AG04450 (cell line): ENCODE measurements at regions not wholly inside any gene's neighbourhood (a gene's known extent, or its start where the extent isn't known, plus 50 kb on each side); places are given as distances from the start of the nearest gene placed in this dataset.

Experiments used
- CTCF ChIA-PET: fragments of 300-600, 350-600 bp; formaldehyde crosslinking; extraction: SDS; loops from one replicate; lab custom pipeline; 2022; ENCODE audit warnings: antibody characterized with exemption, inconsistent platforms; lab: Charles Lee
- POLR2A ChIA-PET: fragments of 350-600 bp; formaldehyde crosslinking; extraction: SDS; loops from one replicate; lab custom pipeline; 2021; ENCODE audit warnings: antibody characterized with exemption, inconsistent platforms; lab: Yijun Ruan, JAX
- DNase-seq: peaks from one replicate; pipeline ENCODE4 v3.0.0-alpha.2; 2011; ENCODE audit warnings: low read depth, low spot score
- H3K27ac ChIP-seq: one replicate; pipeline ENCODE4 v1.5.1; 2012; ENCODE audit warnings: low read depth, low read length, control low read depth
- H3K27me3 ChIP-seq: one replicate; pipeline ENCODE4 v1.6.0; 2012; ENCODE audit warnings: low read length; ENCODE audit not compliant: control insufficient read depth, insufficient read depth
- H3K4me3 ChIP-seq: 2 replicates; pipeline ENCODE4 v1.5.1; 2011; ENCODE audit warnings: mild to moderate bottlenecking, low read depth, low read length, control low read depth
- H3K9me3 ChIP-seq: 2 replicates; pipeline ENCODE4 v1.5.1; 2012; ENCODE audit warnings: low read length; ENCODE audit not compliant: control insufficient read depth, insufficient read depth
- TF ChIP-seq, protein P1 (sequence below): IDR thresholded peaks from 2 replicates; pipeline ENCODE4 v1.5.1; 2011; ENCODE audit warnings: low read depth, low read length, control low read depth, inconsistent platforms

DNA sequence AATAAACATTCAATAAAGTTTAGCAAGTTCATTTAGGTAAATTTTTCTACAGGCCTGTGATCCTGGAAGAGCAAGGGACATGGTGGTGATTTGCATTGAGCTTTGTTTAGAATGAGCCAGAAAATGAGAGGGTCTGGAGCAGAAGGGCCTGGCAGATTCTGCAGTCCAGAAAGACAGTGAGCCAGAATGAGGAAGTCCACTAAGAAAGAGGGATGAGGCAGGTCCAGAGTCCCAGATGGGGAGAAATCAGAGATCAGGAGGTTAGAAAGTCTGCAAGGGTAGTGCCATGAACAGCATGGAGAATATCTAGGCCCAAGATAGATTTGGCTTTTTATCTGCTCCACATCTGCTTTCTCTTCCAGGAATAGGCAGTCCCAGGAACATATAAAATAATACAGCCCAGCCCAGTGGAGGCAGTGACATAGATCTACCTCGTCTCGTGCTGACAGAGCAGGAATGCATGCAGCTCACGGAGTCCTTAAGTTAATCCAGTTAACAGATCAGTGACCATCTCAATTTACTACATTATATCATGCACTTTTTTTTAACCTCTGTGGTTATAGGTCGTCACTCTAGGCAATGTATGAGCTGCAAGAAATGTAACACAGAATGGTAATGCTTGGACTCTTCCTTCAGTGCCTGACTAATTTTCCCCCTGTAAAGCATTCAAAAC, 429.0 kb downstream of the SUCLG1 start:
- no peaks in the 10 kb centered on the region for H3K27me3 ChIP-seq
- H3K9me3 ChIP-seq = no peaks in the 10 kb centered on the region
- H3K4me3 ChIP-seq = no peak overlapping the region
- ChIA-PET POLR2A (no interaction called here), CTCF (interaction anchor here (1.5 kb wide), 1 partner anchor 11 kb away, joined by 4 read pairs; no protein-coding TSS in a partner anchor)
- no peak for DNase-seq
- H3K27ac ChIP-seq = no peak overlapping the region
- TF ChIP-seq, protein P1, sequence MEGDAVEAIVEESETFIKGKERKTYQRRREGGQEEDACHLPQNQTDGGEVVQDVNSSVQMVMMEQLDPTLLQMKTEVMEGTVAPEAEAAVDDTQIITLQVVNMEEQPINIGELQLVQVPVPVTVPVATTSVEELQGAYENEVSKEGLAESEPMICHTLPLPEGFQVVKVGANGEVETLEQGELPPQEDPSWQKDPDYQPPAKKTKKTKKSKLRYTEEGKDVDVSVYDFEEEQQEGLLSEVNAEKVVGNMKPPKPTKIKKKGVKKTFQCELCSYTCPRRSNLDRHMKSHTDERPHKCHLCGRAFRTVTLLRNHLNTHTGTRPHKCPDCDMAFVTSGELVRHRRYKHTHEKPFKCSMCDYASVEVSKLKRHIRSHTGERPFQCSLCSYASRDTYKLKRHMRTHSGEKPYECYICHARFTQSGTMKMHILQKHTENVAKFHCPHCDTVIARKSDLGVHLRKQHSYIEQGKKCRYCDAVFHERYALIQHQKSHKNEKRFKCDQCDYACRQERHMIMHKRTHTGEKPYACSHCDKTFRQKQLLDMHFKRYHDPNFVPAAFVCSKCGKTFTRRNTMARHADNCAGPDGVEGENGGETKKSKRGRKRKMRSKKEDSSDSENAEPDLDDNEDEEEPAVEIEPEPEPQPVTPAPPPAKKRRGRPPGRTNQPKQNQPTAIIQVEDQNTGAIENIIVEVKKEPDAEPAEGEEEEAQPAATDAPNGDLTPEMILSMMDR = no peak

DNA sequence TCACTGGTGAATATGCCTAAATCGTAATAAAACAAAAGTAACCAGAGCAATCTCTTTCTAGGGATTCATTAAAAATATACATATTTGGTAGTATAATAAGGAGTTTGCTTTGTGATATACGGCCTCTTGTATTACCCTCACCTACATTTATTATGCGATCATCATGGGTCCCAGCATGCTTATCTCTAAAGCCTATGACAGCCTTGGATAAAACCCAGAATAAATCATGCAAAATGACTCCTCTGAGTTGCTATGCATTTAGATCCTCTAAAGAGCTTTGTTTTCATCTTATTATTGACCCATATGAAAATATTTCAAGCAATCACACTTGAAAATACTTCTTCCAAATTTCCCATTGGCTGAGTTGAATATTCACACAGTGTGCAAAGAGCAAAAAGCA, 432.3 kb downstream of the SUCLG1 start:
- Histone ChIP-seq H3K9me3 (no peaks in the 10 kb centered on the region), H3K27ac (no peak overlapping the region), H3K27me3 (no peaks in the 10 kb centered on the region), H3K4me3 (no peak overlapping the region)
- no peak for DNase-seq
- CTCF ChIA-PET = interaction anchor here (0.6 to 1.3 kb wide), 2 partner anchors 18 to 288 kb away, joined by 3 to 4 read pairs; no protein-coding TSS in a partner anchor
- POLR2A ChIA-PET = no interaction called here
- TF ChIP-seq, protein P1 = no peak

DNA sequence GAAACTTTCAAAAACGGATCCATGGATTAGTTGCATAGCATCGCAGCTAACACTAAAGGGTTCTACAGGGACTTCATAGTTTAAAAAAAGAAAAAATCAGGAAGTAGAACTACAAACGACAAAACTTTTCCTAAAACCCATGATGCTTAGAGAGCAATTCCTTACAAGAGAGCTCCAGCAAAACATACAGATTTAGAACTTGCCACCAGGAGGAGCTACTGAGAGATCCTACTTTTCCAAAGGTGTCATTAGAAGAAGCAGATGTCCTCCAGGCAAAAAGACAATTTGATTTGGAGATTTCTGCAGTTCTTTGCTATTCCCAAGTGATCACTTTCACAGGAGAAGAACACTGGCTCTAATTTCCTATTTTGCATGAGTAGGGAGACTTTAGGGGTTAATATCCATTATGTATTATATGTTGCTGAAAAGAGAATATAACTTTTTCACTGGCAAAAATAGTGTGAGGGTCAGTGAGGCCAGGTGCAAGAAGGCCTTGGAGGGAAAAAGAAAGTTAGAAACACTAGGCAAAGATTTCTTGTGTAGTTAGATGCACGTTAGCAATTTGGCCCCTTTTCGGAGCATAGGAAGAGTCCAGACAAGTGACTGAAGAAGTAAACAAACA, 436.2 kb downstream of the SUCLG1 start:
- Histone ChIP-seq H3K9me3 (no peaks in the 10 kb centered on the region), H3K27me3 (no peaks in the 10 kb centered on the region), H3K4me3 (no peak overlapping the region), H3K27ac (no peak overlapping the region)
- ChIA-PET POLR2A (no interaction called here), CTCF (interaction anchor here (0.6 to 4.5 kb wide), 27 partner anchors 9 to 609 kb away, joined by 3 to 52 read pairs (median 4); no protein-coding TSS in a partner anchor)
- TF ChIP-seq, protein P1 = peak; percentile 81
- peak; percentile 16 for DNase-seq

DNA sequence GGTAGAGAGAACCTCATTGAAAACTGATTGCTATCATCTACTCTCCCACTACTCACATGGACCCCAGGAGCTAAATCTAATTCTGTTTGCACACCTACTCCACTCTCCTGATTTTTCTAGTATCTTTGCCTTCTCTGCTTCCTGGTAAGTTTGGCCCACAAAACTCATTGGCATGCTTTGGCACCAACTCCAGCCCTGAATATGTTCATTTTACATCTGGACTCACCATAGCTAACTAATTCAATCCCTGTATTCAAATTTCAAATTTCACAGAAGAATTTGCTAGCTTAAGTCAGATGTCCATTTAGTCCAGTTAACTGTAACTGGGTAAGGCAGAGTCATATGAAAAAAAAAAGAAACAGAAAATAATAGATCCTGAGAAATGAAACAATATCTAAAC, 442.1 kb downstream of the SUCLG1 start:
- no peaks in the 10 kb centered on the region for H3K9me3 ChIP-seq
- H3K27ac ChIP-seq = no peak overlapping the region
- no peaks in the 10 kb centered on the region for H3K27me3 ChIP-seq
- ChIA-PET POLR2A (no interaction called here), CTCF (interaction anchor here (0.6 to 2.3 kb wide), 3 partner anchors 286 to 298 kb away, joined by 3 to 9 read pairs (median 3); no protein-coding TSS in a partner anchor)
- H3K4me3 ChIP-seq = no peak overlapping the region
- TF ChIP-seq, protein P1 = no peak
- DNase-seq = no peak

DNA sequence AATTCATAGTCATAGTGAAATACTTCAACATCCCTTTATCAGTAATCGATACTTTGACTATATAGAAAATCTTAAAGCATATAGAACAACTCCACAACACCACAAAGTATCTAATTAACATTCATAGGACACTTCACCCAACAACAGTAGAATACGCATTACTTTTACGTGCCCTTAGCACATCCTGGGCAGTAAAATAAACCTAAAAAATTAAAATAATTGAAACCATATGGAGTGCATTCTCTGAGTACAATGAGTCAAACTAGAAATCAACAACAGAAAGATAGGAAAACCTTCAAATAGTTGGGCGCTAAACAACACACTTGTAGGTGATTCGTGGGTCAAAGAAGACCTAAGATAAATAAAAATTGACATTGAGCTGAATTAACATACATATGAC, 442.9 kb downstream of the SUCLG1 start:
- POLR2A ChIA-PET = no interaction called here
- TF ChIP-seq, protein P1 = no peak
- H3K4me3 ChIP-seq = no peak overlapping the region
- no peak for DNase-seq
- no peaks in the 10 kb centered on the region for H3K27me3 ChIP-seq
- no peaks in the 10 kb centered on the region for H3K9me3 ChIP-seq
- CTCF ChIA-PET = interaction anchor here (0.7 kb wide), 1 partner anchor 287 kb away, joined by 3 read pairs; no protein-coding TSS in a partner anchor
- no peak overlapping the region for H3K27ac ChIP-seq
